ENCODE measurements at regions not wholly inside any gene's neighbourhood (a gene's known extent, or its start where the extent isn't known, plus 50 kb on each side); places are given as distances from the start of the nearest gene placed in this dataset.

DNA sequence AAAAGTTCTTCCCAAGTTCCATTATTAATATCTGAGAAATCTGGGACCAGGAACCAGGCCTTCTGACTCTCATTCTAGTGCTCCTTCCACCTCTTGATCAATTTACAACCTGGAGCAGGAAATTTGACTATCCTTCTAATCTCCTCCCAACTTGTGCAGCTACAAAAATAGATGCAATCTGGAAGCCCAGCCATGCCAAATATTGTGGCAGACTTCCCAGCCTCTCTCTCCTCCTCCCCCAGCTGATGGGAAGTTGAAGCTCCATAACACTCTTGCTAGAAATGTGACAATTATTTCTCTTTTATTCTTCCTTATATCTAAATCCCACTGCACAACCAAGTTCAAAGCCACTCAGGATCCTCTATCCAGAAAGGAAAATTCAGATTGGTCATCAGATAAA is 252.1 kb downstream of the SEC61B start:
- H3K4me3 ChIP-seq (ENCODE audit: low read length in 3 of 3), result no peak overlapping the region

DNA sequence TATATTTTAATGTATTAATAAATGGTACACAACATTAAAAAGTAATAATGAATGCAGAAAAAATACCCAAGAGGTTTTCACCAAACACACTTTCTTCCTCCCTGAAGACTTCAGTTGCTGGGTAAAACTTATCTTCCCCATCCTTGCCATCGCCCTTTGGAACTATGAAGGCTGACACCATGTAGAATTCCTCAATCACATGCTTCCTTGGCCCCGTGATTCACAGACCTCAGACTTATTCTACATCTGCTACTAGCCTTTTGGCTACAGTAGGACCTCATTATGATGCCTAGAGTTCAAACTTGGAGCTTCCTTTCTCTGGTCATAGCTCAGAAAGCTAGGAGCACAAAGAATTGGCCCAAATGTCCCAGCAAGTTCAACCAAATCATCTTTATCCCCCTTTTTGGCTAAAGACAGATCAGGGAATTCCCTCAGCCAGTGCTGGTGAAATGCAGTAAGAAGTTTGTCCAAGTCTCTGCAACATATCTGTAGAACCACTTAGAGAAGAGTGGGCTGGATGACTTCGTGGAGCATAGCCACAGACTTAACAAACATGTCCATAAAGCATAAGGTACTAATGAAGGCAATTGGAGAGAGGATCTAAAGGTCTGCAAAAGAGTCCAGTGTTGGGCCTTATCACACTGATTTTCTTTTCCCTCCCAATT is 253.5 kb downstream of the SEC61B start:
- Histone ChIP-seq H3K36me3 (ENCODE audit: control insufficient read depth in 3 of 3, insufficient read depth in 3 of 3, low read length in 3 of 3) (no peaks in the 10 kb centered on the region), H3K27ac (ENCODE audit: low read depth, low read length) (no peak overlapping the region), H3K4me1 (ENCODE audit: control insufficient read depth in 3 of 3, insufficient read depth in 3 of 3, low read length in 3 of 3) (peaks cover 4 to 10% (median 4%) of the 10 kb centered on the region in 3 donors), H3K9me3 (ENCODE audit: control insufficient read depth in 3 of 3, low read length in 3 of 3) (no peaks in the 10 kb centered on the region), H3K4me3 (ENCODE audit: low read length in 3 of 3) (no peak overlapping the region), H3K9ac (ENCODE audit: low read depth in 1 of 3, low read length in 3 of 3) (no peak overlapping the region), H3K27me3 (ENCODE audit: control insufficient read depth in 3 of 3, insufficient read depth in 3 of 3, low read length in 3 of 3) (no peaks in the 10 kb centered on the region)

More for the DNA sequence above, 252.1 kb downstream of the SEC61B start:
- no peak overlapping the region for H3K27ac ChIP-seq (ENCODE audit: low read depth, low read length)
- H3K4me1 ChIP-seq (ENCODE audit: control insufficient read depth in 3 of 3, insufficient read depth in 3 of 3, low read length in 3 of 3), result peaks cover 4 to 10% (median 4%) of the 10 kb centered on the region in 3 donors
- no peaks in the 10 kb centered on the region for H3K9me3 ChIP-seq (ENCODE audit: control insufficient read depth in 3 of 3, low read length in 3 of 3)
- H3K9ac ChIP-seq (ENCODE audit: low read depth in 1 of 3, low read length in 3 of 3), result no peak overlapping the region
- H3K27me3 ChIP-seq (ENCODE audit: control insufficient read depth in 3 of 3, insufficient read depth in 3 of 3, low read length in 3 of 3), result no peaks in the 10 kb centered on the region
- no peaks in the 10 kb centered on the region for H3K36me3 ChIP-seq (ENCODE audit: control insufficient read depth in 3 of 3, insufficient read depth in 3 of 3, low read length in 3 of 3)

DNA sequence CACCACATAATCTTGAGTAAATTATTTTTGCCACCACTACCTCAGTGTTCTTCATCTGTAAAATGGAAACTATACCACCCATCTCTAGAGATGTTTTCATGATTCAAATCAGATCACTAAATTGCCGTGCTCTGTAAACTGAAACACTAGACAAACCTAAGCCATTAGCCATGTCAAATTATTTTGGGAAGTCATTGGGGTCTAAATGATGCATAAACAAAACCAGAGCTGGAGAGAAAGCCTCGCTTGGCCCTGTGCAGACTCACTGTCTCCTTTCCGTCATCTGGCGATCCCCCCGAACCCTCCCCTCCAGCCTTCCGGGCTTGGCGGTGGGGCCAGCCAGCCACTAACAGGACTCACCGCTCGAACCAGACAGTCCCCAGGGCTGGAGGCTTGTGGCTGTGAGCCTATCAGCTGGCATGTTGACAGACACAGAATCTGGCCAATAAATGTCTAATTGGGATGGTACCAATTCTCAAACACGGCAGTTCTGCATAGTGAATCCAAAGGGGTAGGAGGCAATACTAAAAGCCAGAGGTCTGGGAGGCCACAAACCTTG is 256.5 kb downstream of the SEC61B start:
- H3K36me3 ChIP-seq (ENCODE audit: control insufficient read depth in 3 of 3, insufficient read depth in 3 of 3, low read length in 3 of 3), result no peaks in the 10 kb centered on the region
- no peaks in the 10 kb centered on the region for H3K9me3 ChIP-seq (ENCODE audit: control insufficient read depth in 3 of 3, low read length in 3 of 3)
- H3K4me3 ChIP-seq (ENCODE audit: low read length in 3 of 3), result no peak overlapping the region
- peaks cover 2 to 8% (median 4%) of the 10 kb centered on the region in 3 donors for H3K4me1 ChIP-seq (ENCODE audit: control insufficient read depth in 3 of 3, insufficient read depth in 3 of 3, low read length in 3 of 3)
- no peaks in the 10 kb centered on the region for H3K27me3 ChIP-seq (ENCODE audit: control insufficient read depth in 3 of 3, insufficient read depth in 3 of 3, low read length in 3 of 3)
- no peak overlapping the region for H3K9ac ChIP-seq (ENCODE audit: low read depth in 1 of 3, low read length in 3 of 3)
- H3K27ac ChIP-seq (ENCODE audit: low read depth, low read length), result no peak overlapping the region

DNA sequence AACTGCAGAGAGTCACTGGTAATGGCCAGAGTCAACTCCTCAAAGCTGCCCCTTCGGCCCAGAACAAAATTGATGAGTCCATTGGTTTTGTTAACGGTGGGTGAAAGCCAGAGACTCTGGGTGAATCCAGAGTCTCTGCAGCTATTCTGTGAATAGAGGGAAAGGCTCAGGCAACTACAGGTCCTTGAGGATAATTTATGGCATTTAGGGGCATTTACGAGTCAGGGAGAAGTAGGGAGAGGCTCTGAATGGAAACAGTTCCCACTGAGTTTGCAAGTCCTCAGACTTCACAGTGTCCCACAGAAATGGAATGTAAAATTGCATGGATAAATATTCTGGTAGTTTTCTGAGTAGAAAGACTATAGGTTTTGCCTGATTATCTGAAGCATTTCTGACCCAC is 257.8 kb downstream of the SEC61B start:
- H3K9me3 ChIP-seq (ENCODE audit: control insufficient read depth in 3 of 3, low read length in 3 of 3), result no peaks in the 10 kb centered on the region
- no peak overlapping the region for H3K4me3 ChIP-seq (ENCODE audit: low read length in 3 of 3)
- no peaks in the 10 kb centered on the region for H3K4me1 ChIP-seq (ENCODE audit: control insufficient read depth in 3 of 3, insufficient read depth in 3 of 3, low read length in 3 of 3)
- H3K36me3 ChIP-seq (ENCODE audit: control insufficient read depth in 3 of 3, insufficient read depth in 3 of 3, low read length in 3 of 3), result no peaks in the 10 kb centered on the region
- H3K27ac ChIP-seq (ENCODE audit: low read depth, low read length), result no peak overlapping the region
- no peak overlapping the region for H3K9ac ChIP-seq (ENCODE audit: low read depth in 1 of 3, low read length in 3 of 3)
- no peaks in the 10 kb centered on the region for H3K27me3 ChIP-seq (ENCODE audit: control insufficient read depth in 3 of 3, insufficient read depth in 3 of 3, low read length in 3 of 3)

DNA sequence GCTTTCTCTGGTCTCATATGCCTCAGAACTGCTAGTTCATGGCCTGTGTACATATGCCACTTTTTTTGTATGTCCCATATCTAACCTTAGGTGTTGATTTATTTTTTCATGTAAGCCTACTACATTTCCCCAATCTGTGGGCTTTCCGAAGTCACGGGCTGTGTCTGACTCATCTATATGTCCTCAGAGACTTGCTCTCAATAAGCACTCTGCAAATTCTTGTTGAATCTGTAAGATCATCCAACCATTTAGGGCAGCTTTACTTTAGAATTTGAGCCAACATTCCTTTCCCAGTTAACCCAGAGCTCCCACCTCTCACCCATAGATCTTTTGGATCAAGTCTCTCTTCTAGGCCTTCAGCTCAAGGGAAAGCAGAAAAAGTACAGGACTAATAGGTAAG is 263.4 kb downstream of the SEC61B start:
- Histone ChIP-seq H3K9me3 (ENCODE audit: control insufficient read depth in 3 of 3, low read length in 3 of 3) (no peaks in the 10 kb centered on the region), H3K27ac (ENCODE audit: low read depth, low read length) (no peak overlapping the region), H3K9ac (ENCODE audit: low read depth in 1 of 3, low read length in 3 of 3) (no peak overlapping the region), H3K4me3 (ENCODE audit: low read length in 3 of 3) (no peak overlapping the region), H3K27me3 (ENCODE audit: control insufficient read depth in 3 of 3, insufficient read depth in 3 of 3, low read length in 3 of 3) (no peaks in the 10 kb centered on the region), H3K4me1 (ENCODE audit: control insufficient read depth in 3 of 3, insufficient read depth in 3 of 3, low read length in 3 of 3) (no peaks in the 10 kb centered on the region), H3K36me3 (ENCODE audit: control insufficient read depth in 3 of 3, insufficient read depth in 3 of 3, low read length in 3 of 3) (no peaks in the 10 kb centered on the region)

DNA sequence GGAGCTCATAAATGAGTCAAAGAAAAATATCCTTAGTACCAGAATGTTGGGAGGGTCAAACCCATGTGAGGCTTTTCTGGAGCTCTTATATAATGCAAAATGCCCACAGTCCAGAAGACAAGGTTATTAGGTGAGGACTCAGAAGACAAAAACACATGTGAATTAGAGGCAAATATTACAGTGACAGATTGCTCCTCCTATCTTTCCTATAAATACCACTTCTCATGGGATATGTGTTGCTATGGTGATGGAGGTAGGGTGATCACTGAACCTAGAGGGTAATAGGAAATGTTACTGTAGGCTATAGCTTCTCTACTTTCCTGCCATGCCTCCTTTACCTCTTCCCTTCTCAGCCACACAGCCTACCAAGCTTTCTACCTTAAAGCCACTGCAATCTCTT is 264.6 kb downstream of the SEC61B start:
- Histone ChIP-seq H3K27ac (ENCODE audit: low read depth, low read length) (no peak overlapping the region), H3K36me3 (ENCODE audit: control insufficient read depth in 3 of 3, insufficient read depth in 3 of 3, low read length in 3 of 3) (no peaks in the 10 kb centered on the region), H3K27me3 (ENCODE audit: control insufficient read depth in 3 of 3, insufficient read depth in 3 of 3, low read length in 3 of 3) (no peaks in the 10 kb centered on the region), H3K9me3 (ENCODE audit: control insufficient read depth in 3 of 3, low read length in 3 of 3) (no peaks in the 10 kb centered on the region), H3K4me1 (ENCODE audit: control insufficient read depth in 3 of 3, insufficient read depth in 3 of 3, low read length in 3 of 3) (no peaks in the 10 kb centered on the region), H3K9ac (ENCODE audit: low read depth in 1 of 3, low read length in 3 of 3) (no peak overlapping the region), H3K4me3 (ENCODE audit: low read length in 3 of 3) (no peak overlapping the region)

DNA sequence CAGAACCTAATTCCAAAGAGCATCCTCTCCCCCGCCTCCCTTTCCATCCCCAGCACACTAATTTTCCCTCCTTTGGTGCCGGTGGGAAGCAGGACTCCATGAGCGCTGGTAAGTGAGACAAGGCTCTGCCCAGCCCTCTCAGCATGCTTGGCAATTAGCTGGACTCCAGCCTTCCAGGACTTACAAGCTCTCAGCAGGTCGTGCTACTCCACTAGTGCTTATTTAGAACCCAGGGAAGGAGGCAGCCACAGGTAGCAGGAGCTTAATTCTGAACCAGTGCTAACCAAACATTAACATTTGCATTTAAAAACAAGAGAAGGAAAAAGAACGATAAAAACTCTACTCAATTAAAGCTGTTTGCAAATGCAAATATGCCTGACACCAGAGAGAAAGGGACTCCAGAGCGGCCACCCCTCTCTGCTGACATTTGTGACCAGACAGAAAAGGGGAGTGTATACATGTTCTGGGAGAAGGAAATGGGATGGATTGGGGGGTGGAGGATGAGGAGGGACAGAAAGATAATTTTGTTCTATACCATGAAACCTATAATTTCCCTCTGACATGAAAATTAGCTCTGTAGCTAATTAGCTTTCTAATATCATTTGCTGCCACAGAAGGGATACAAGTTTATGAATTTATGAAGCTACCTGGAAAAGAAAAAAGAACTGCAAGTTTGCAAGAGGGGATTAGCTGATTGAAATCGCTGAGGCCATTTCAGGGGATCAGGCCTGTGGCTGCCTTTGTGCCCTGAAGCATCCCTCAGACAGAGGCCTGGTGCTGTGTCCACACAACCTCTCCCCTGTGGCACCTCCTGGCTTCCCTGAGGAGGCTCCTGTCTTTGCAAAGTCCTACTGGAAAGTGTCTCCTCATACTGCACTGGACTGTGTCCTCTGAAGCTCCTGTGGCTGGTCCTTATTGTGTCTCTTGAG is 266.3 kb downstream of the SEC61B start:
- no peaks in the 10 kb centered on the region for H3K4me1 ChIP-seq (ENCODE audit: control insufficient read depth in 3 of 3, insufficient read depth in 3 of 3, low read length in 3 of 3)
- no peaks in the 10 kb centered on the region for H3K27me3 ChIP-seq (ENCODE audit: control insufficient read depth in 3 of 3, insufficient read depth in 3 of 3, low read length in 3 of 3)
- no peaks in the 10 kb centered on the region for H3K9me3 ChIP-seq (ENCODE audit: control insufficient read depth in 3 of 3, low read length in 3 of 3)
- H3K36me3 ChIP-seq (ENCODE audit: control insufficient read depth in 3 of 3, insufficient read depth in 3 of 3, low read length in 3 of 3), result no peaks in the 10 kb centered on the region
- H3K9ac ChIP-seq (ENCODE audit: low read depth in 1 of 3, low read length in 3 of 3), result no peak overlapping the region
- no peak overlapping the region for H3K27ac ChIP-seq (ENCODE audit: low read depth, low read length)
- H3K4me3 ChIP-seq (ENCODE audit: low read length in 3 of 3), result no peak overlapping the region

DNA sequence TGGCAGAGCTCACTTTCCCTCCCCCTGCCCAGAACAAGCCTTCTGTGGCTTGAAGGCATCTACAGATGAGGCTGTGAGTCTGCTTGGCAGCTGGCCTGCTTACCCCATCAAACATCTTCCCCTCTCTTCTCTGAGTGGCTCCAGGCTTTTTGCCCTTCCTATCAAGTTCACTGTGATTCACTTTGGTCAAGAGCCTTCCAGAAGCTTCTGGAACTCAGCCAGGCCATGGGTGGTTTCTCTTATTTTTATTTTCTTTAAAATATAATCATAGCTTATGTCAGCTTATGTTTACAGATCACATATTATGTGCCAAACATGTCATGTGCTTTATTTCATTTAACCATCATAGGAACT is 267.0 kb downstream of the SEC61B start:
- Histone ChIP-seq H3K9me3 (ENCODE audit: control insufficient read depth in 3 of 3, low read length in 3 of 3) (no peaks in the 10 kb centered on the region), H3K36me3 (ENCODE audit: control insufficient read depth in 3 of 3, insufficient read depth in 3 of 3, low read length in 3 of 3) (no peaks in the 10 kb centered on the region), H3K4me1 (ENCODE audit: control insufficient read depth in 3 of 3, insufficient read depth in 3 of 3, low read length in 3 of 3) (no peaks in the 10 kb centered on the region), H3K4me3 (ENCODE audit: low read length in 3 of 3) (no peak overlapping the region), H3K27ac (ENCODE audit: low read depth, low read length) (no peak overlapping the region), H3K9ac (ENCODE audit: low read depth in 1 of 3, low read length in 3 of 3) (no peak overlapping the region), H3K27me3 (ENCODE audit: control insufficient read depth in 3 of 3, insufficient read depth in 3 of 3, low read length in 3 of 3) (no peaks in the 10 kb centered on the region)

DNA sequence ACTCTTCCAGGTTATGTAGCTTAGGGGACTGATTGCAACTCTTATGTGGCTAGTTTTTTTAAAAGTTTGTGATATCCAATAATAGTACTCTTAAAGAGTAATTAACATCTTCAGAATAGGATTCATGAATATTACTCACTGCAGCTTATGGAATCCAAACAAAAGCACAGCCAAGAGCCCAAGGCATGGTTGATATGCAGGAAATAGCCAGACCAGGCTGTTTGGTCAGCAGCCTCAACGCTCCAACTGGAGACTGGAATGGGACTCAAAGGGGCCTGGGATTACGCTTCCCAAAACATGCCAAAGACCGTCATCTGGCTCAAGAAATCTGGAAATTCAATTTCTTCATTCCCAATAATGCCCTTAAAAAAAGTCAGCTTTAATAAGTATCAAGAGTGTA is 268.6 kb downstream of the SEC61B start:
- Histone ChIP-seq H3K27me3 (ENCODE audit: control insufficient read depth in 3 of 3, insufficient read depth in 3 of 3, low read length in 3 of 3) (no peaks in the 10 kb centered on the region), H3K36me3 (ENCODE audit: control insufficient read depth in 3 of 3, insufficient read depth in 3 of 3, low read length in 3 of 3) (no peaks in the 10 kb centered on the region), H3K4me1 (ENCODE audit: control insufficient read depth in 3 of 3, insufficient read depth in 3 of 3, low read length in 3 of 3) (no peaks in the 10 kb centered on the region), H3K27ac (ENCODE audit: low read depth, low read length) (no peak overlapping the region), H3K9ac (ENCODE audit: low read depth in 1 of 3, low read length in 3 of 3) (no peak overlapping the region), H3K4me3 (ENCODE audit: low read length in 3 of 3) (no peak overlapping the region), H3K9me3 (ENCODE audit: control insufficient read depth in 3 of 3, low read length in 3 of 3) (no peaks in the 10 kb centered on the region)

Measured in skeletal muscle tissue (tissue), 3 donors.